ENCODE measurements at regions not wholly inside any gene's neighbourhood (a gene's known extent, or its start where the extent isn't known, plus 50 kb on each side); places are given as distances from the start of the nearest gene placed in this dataset.
A peak's percentile ranks its signal among the peaks of the same experiment; 100 is the strongest.

DNA sequence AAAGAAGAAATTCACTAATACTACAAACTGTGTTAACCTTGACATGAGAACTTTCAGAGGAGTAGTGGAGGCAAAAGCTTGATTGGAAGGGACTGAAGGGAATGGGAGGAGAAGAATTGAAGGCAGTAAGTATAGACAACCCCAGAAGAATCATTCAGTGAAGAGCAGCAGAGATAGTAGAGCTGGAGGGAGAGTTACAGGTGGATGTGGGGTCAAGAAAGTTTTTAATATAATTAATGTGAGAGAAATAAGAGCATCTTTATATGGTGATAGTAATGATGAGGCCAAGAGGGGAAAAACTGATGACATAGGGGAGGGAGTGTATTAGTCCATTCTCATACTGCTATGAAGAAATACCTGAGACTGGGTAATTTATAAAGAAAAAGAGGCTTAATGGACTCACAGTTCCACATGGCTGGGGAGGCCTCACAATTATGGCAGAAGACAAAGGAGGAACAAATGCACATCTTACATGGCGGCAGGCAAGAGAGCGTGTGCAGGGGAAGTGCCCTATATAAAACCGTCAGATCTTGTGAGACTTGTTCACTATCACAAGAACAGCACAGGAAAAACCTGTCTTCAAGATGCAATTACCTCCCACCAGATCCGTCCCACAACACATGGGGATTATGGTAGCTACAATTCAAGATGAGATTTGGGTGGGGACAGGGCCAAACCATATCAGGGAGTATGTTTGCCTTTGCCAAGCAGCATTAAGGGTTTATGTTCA, 88.3 kb upstream of the PIK3CG start:
- no peak for DNase-seq

GRCh38 chr7:106777674-106778299, 87.3 kb upstream of the PIK3CG start:
- peak; percentile 71 to 90 (median 86) for DNase-seq

DNA sequence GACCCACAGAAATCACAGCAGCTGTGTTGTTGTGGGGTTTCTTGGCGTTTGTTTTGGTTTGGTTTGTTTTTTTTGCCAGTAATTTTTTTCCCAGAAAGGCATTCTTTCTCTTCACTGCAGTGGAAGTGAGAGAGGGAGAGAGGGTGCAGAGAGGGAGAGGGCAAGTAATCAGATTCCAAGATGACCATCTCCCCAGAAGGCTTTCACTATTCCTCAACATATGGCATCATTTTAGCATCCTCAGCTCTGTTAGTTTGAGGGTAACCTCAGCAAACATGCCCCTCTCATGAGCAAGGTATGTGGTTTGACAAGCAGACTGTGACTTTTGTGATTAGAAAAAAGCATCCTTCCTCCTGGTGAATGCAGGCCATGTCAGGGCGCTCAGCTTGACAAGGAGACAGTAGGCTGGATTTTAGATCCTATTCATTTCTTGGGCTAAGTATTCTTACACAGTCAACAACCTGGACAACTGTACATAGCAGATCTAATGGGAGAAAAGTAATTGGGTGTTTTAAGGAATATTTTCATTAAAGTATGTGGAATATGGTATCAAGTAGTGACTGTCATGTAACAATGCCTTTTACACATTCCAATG, 86.3 kb upstream of the PIK3CG start:
- DNase-seq, result no peak

DNA sequence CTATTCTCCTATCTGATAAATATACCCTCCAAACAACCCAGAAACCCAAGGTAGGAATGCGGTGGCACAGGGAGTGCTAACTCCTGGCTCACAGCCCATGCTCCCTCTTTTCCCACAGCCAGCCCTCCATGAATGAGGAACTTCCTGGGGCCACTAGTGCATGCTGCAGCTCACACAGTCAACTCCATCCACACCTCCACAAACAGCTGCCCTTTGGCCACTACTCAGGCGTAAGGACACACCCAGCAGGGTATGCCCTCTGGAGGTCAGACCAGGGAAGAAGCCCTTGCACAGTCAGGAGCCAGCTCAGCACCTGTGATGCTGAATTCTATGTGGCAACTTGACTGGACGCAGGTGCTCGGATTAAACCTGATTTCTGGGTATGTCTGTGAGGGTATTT, 85.2 kb upstream of the PIK3CG start:
- peak in 3 of 4 experiments; percentile 44 to 61 (median 49) for DNase-seq

GRCh38 chr7:106781007-106781406, 84.1 kb upstream of the PIK3CG start:
- no peak for DNase-seq

- DNase-seq, result no peak
Measured at GRCh38 chr7:106781828-106782544, 83.1 kb upstream of the PIK3CG start.

- peak in 2 of 4 experiments; percentile 59 to 66 for DNase-seq
Measured at GRCh38 chr7:106783286-106783685, 81.8 kb upstream of the PIK3CG start.

- no peak for DNase-seq
Measured at GRCh38 chr7:106788637-106789036, 76.4 kb upstream of the PIK3CG start.

GRCh38 chr7:106791526-106791925, 73.6 kb upstream of the PIK3CG start:
- DNase-seq, result no peak

DNA sequence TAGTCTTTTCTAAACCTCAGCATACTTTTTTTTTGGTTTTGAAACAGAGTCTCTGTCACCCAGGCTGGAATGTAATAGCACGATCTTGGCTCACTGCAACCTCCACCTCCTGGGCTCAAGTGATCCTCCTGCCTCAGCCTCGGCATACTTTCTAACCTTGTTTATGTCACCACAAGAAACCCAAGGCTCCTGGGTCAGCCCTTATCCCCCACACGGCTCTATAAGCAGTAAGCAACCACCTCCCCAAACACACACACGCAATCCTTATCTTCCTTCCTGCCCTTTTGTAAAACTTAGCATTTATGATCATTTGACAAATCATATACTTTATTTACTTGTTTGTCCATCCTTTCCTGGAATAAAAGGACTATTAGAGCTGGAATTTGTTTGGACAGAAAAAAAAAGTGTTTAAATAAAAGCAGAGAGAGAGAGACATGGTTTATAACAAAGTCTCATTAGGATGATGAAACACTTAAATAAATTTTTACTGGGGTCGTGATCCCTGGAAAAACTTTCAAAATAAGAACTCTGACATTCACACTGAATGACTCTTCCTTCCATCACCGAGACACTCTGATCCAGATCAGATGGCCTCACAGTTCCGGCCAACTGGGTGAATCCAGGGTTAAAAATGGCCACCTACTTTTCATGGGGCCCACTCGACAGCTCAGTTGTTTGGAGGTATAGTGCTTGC, 72.7 kb upstream of the PIK3CG start:
- DNase-seq, result no peak

DNA sequence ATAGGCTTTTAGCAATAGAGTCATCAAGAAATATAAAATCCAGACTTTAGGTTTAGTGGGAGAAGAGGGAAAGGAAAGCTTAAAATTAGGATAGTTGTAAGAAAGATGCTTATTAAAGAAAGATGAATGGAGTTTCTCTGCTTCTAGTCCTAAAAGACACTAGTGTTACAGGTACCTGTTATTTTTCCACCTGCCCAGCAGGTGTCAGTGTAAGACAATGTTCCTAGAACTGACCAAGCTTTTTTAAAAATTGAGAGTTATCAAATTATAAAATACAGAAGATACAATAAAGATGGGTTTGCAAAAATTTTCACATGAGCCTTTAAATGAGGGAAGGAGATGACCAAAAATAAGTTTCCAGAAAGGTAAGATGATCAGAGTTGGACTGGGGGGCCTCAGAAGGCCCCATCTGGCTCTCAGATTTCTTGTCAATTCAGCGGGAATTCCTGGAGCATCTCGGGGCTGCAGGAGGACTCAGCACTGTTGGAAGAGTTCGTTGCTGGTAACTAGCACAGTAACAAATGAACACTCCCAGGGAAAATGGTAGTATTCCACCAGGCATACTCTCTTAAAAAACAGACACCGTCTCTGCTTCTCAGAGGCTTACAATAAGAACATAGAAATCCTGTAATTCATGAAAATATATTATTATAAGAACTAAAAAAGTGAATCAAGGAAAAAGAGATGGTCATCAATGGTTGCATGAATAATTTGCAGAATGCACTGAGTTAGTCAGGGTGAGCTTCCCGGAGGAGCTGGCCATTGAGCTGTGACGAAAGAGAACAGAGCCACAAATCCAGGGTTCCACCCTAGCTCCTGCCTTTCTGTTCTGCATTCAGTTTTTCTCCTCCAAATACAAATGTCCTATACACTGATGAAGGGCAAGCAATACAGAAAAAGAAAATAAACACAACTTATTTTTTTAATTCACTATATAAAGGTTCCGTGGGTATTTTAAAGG, 71.8 kb upstream of the PIK3CG start:
- DNase-seq, result peak in 2 of 4 experiments; percentile 40 to 63

- no peak for DNase-seq
Measured at GRCh38 chr7:106794276-106795083, 70.6 kb upstream of the PIK3CG start.

- DNase-seq, result no peak
Measured at GRCh38 chr7:106795084-106795876, 69.8 kb upstream of the PIK3CG start.

- no peak for DNase-seq
Measured at GRCh38 chr7:106795877-106796231, 69.2 kb upstream of the PIK3CG start.

DNA sequence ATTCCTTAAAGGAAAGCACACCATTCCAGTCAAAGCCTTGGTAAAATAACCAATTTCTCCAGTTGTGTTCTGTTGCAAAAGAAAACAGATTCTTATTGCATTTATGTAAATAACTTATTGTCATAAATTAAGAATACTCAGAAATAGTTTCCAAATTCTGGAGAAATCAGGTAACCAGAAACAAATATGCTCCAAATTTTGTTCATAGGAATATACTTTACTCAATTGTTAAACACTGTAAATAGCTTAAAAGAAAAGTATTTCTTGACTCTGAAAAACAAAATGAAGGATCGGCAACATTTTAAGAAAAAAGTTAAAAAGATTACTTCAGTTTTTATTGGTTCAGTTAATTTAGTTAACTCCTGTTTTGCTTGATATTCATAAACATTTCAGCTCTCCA, 67.1 kb upstream of the PIK3CG start:
- no peak for DNase-seq

DNA sequence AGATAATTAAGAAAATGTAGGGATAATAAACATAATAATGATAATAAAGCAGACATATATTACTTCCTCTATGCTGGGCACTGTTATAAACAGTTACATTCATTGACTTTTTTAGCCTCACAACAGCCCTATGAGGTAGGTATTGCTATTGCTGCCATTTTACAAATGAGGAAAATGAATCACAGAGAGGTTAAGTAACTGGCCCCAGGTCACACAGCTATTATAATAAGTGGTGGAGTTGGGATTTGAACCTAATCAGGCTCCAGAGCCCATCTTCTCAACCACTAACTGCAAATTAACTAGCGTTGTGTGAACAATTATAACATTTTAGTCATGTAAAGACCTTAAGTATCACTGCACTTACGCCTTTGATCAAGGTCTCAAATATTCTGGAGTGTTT, 62.5 kb upstream of the PIK3CG start:
- DNase-seq, result no peak

- no peak for DNase-seq
Measured at GRCh38 chr7:106806556-106806955, 58.5 kb upstream of the PIK3CG start.

DNA sequence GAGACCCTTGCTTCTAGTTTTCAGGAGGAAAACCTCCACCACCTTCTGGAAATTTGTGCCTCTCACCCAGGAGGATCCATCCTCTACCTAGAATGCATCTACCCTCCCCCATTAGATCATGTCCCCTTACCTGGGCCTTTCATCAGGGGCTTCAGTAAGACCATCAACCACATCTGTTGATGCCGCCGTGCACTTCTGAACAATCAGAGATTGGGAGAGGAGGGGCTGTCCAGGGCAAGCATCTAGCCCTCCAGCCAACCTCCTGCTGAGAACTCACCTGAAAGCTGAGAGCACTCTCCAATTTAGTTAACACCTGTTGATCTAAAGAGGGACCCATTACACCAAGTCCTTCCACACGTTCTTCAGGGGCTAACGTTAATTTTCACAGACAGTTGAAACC, 57.6 kb upstream of the PIK3CG start:
- DNase-seq, result no peak

DNA sequence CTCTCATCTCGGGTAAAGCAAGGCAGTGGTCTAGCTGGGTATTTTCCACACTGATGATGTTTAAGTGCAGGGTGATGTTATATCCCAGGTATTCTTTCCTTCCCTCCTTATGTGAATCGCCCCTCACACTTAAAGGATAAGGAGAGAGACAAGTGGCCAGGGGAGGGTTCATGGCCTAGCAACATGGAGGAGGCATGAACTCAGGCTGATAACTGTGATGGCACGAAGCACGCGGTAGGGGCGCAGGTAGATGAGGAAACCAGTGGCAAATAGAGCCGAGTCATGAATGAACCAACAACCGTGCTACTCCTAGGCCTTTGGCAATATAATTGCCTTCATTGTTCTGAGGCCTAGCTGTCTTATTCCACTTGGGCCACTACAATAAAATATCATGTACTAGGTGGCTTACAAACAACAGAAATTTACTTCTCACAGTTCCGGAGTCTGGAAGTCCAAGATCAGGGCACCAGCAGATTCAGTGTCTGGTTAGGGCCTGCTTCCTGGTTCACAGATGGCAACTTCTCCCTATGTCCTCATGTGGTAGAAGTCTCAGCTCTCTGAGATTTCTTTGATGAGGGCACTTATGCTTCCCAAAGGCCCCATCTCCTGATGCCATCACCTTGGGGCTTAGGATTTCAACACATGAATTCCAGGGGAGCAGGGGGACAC, 56.0 kb upstream of the PIK3CG start:
- peak in 1 of 4 experiments; percentile 17 for DNase-seq
